Forelimb muscle (tissue), 1 donor: ENCODE measurements at regions not wholly inside any gene's neighbourhood (a gene's known extent, or its start where the extent isn't known, plus 50 kb on each side); places are given as distances from the start of the nearest gene placed in this dataset.
"Not testable (repeated sequence)": the region's sequence is repeated elsewhere in the genome, so short reads cannot be mapped to it uniquely, and the experiment has no call there.

Experiments used
- DNase-seq: peaks from one replicate; pipeline ENCODE4 v3.0.0-alpha.2; 2013; ENCODE audit warnings: low read depth

DNA sequence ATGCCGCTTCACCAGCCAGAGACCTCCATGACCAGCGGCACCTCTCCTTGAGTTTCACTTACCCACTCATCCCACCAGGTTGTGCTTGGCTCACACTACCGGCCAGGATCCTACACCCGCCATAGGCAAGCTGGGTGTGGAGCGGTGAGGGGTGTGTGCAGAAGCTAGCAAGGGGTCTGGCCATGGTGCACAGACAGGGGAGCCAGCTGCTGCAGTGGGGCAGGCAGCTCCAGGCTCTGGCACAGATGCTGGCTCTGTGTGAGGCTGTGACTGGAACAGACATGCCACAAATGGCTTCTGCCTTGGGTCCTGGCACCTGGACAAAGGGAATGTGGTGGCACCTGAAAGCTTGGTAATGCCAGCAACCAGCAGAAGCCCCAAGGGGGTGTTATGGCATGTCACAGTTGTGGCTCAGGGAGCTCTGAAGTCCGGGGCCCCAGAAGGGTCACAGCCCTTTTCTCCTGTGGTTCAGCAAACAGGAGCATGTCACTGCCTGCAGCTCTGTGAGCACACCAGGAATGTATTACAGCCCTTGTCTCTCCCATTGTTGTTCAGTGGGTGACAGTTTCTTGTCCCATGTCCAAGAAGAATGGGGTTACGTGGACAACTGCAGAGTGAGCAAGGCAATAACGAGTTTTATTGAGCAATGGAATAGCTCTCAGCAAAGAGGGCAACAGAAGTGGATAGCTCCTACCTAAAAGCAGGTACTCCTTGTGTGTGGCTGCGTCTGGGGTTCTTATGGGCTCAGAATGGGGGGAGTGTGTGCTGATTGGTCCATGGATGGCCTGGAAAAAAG lies 2791.0 kb upstream of the PCDH20 start:
- DNase-seq: no peak

DNA sequence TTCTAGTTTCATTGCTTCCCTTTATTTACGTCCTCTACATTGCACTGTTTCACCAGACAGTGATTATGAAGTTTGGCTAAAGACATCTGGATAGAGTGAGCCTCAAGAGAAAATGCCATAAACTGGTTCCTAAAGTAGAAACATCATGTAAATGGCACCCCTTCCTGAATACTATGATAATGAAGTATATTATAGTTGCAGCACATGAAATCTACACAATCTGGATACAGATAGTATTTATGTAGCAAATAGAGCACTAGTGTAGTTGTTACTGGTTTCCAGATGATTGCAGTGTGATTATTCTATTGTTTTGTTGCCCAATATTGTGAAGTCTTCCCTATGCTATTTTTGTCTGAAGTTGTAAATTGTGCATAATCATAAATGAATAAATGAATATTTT lies 2786.9 kb upstream of the PCDH20 start:
- DNase-seq: no peak

DNA sequence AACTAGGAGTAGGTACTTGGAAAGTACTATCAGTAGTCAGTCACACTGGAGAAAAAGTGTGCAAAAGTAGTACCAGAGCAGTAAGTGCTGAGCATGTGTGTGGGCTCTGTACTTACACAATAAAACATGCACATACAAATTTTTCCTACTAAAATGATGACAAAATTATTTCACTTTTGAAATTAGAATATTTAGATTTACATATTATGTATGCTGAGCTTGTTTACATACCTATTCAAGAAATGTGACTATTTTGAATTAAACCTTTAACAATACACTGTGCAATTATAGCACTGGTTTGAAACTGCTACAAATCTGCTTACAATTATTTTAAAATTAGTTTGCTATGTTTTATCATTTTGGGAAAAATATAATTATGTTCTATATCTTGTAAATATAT lies 2781.6 kb upstream of the PCDH20 start:
- DNase-seq: no peak

DNA sequence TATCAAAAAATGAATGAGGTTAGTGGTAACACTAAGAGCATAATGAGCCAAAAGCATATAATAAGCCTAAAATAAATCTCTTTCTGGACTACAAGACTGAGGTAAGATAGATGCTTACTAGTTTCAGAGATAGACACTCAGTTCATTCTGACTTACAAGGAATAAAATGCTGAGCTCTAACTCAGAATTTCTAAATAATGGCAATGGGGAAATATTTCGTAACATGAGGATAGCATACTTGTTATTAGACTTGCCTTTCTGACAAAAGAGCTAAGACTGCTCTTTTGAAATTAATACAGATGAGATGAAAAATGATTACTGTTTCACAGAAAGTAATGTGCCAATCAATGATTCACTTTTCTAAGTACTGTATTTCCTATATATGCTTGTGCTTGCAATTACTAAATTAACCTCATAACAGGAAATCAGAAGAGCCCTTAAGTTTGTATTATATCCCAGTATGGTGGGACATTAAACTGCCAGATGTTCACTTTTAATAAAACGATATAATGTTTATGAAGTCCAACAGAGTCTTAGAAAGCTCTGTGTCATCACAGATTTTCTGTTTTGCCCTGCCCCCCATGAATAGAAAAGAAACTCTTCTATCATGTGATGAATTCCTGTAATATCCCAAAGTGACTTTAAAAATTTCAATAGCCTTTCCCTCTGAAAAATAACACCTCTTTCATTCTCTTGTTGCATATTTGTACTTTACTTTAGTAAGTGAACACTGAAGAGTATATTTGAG lies 2771.0 kb upstream of the PCDH20 start:
- DNase-seq: no peak

DNA sequence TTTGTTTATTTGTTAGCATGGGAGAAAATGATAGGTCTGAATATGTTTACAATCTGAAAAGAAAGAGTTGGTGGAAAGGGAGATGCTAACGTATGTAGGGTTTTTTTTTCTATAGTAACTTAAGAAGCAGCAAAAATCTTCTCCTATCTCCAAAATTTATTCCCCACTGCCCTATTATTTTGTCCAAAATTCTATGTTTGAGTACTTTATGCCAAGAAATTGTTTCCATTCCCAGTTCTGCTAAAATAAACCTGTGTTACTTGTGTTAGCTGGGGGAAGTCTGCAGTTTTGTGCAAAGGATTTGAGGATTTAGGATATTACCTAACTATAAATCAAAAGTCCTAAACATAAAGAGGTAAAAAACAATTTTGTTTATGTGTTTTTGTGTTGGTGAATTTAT lies 2770.4 kb upstream of the PCDH20 start:
- DNase-seq: no peak

DNA sequence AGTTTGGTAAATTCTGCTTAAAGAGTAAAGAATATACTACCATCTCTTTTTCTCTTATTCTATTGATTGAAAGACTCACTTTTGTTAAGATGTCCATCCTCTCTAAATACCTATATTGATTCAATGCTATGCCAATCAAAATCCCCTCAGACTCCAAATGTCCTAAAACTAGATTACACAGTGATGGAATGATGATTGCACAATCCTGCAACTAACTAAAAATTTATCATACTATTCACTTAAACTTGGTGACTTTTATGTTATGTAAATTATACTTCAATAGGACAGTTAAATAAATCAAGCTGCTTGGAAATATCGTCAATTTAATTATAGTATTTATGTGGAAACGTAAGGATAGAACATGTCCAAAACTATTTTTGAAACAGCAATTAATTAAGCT lies 2765.1 kb upstream of the PCDH20 start:
- no peak for DNase-seq

DNA sequence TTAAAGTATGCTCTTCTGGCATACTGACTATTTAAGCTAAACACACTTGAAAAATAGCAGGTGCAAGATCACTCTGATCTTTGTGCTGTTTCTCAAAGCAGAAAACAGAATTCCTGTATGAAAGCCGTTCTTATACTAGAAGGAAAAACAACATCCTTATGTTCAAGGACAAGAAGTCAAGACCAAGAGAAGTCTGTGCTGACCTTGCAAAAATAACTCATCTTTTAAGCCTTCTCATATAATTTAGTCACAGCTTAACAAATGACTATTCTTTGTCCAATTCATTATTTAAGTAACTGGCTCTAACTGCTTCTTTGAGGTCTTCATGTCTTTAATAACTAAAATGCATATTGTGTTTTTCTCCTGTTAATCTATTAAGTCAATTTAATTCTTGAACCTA lies 2750.2 kb upstream of the PCDH20 start:
- no peak for DNase-seq

DNA sequence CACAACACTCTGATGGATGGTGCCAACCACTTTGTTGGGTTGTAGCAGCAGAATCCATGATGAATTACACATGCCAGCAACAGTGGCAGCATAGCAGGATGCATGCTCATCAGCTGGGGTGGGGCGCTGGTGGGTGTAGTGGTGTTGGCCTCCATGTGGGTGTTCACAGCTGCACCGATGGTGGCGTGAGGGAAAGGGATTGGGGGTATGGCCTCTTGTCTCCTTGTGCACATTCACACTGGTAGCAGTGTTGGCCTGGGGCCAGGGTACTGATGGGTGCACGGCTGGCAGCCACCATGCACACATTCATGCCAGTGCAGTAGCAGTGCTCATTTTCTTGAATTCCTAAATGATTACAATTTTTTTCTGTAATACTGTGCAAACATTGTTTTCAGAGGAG lies 2748.8 kb upstream of the PCDH20 start:
- no peak for DNase-seq

DNA sequence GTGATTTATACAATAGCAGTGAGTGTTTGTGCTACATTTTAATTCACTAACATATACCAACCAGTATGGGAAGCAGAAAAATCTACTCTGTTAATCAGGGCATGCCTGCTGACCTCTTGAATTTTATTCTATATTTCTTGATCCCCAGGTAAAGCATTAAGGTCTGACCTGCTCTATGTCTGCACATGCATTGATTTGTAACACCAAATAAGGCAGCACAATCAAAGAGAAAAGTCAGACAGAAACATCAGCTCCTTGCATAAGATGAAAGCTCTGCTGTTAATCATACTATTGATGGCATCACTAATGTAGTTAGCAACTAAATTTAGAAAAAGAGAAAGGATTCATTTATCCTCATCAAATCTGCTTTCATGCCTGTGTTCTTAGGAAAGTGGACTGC lies 2744.8 kb upstream of the PCDH20 start:
- no peak for DNase-seq

DNA sequence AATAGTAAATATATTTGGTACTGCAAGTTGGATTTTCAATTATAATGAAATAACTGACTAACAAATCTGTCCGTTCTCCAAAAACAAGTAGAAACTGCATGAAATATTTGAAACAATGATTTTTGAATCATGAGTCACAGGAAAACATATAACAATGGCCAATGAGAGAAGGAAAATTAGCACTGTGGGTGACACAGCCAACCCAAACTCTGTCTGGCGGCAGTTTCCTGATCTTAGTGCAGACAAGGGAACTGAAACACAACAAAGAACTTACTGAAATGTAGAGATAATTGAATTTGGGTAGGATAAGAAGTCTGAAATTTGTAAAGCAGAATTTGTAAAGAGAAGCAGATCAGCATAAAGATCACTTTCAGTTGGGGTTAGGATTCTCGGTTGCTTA lies 2743.3 kb upstream of the PCDH20 start:
- no peak for DNase-seq

DNA sequence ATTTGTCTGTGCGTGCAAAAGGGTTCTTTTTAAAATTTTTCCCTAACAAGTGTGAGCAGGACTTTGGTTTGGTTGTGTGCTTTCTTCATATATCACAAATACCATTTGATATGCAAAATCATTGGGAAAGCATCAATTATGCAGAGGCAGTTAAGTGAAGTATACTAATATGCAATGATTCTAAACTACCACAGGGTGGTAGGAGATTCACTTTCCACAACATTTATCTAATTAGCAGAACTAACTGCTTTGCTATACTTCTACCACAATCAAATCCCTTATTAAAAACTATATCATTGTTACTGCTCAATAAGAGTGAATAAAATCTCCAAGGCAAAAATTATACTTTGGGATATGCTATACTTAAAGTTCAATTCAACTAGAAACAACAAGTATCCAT lies 2738.9 kb upstream of the PCDH20 start:
- DNase-seq: no peak

DNA sequence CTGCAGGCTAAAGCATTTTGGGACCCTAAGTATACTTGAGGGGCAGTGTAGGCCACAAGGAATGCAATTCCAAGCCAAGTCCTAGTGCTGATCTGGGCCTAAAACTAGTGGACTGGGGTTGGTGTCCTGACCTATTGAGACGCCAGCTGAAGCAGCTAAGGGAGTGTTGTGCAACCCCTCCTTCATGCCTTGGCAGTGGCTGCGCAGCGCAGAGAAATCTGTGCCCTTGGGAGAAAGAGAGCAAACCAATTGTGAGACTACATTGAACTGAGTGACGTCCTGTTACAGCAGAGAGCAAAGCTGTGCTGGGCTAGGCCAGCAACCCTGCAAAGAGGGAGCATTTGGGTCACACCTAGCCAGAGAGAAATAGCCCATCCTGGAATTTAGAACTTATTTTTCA lies 2715.0 kb upstream of the PCDH20 start:
- DNase-seq: no peak

DNA sequence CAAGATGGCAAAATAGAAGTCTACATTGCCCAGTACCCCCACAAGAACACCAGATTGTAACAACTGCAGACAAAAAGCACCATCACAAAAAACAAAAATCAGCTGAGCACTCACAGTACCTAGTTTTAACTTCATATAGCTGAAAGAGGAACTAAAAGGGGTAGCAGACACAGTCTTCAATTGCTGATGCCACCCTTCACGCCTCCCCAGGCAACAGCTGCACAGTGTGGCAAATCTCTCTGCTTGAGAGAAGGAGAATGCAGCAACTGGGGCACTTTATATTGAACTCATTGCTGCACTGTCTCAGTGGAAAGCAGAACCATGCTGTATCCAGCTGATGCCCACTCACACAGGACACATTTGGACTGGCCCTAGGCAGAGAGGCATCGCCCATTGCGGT lies 2714.5 kb upstream of the PCDH20 start:
- DNase-seq: no peak

DNA sequence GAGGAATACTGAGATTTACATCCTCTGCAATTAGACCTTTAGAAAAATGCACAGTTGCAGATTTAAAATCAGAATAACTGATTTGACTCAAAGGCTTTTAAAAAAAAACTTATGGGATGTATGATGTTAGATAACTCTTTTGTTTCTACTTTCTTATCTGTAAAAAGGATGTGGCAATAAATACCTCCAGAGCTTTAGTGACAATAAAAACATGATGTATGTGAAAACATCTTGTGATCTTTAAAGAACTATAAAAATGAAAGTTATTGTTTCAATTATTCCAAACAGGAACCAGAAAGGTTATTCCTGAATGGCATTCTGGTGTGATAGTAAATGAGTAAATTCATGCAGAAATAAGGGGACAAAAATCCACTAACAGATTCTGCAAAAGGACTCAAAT lies 2712.2 kb upstream of the PCDH20 start:
- no peak for DNase-seq

DNA sequence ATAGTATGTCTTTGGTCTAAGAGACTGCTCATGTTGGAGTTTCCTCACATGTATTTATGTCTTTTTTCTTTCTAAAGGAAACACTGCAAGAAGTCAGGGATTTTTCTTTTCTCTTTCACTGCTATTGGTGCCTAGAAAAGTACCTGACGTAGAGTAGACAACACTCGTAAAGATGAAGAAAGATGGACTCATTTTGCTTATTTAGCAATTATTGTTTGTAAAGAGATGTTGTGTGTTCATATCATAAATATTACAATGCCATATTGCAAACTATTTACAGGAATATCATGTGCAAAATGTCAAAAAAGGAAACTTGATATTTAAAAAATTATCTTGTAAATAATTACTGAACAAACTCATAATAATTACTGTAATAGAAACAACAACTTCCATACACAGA lies 2711.5 kb upstream of the PCDH20 start:
- no peak for DNase-seq

DNA sequence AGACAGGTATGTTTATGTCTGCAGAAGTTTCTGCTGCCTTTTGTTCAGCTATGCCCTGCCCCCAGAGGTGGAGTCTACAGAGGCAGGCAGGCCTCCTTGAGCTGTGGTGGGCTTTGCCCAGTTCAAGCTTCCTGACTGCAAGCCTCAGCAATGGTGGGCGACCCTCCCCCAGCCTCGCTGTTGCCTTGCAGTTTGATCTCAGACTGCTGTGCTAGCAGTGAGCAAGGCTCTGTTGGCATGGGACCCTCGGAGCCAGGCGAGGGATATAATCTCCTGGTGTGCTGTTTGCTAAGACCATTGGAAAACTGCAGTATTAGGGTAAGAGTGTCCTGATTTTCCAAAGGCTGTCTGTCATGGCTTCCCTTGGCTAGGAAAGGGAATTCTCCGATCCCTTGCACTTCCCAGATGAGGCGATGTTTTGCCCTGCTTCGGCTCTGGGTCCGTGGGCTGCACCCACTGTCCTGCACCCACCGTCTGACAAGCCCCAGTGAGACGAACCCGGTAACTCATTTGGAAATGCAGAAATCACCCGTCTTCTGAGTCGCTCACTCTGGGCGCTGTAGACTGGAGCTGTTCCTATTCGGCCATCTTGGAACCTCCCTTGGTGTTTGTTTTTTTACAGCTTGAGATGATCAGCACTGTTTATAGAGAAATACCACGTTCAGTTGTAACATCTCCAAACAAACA lies 2705.5 kb upstream of the PCDH20 start:
- DNase-seq: not testable (repeated sequence)

DNA sequence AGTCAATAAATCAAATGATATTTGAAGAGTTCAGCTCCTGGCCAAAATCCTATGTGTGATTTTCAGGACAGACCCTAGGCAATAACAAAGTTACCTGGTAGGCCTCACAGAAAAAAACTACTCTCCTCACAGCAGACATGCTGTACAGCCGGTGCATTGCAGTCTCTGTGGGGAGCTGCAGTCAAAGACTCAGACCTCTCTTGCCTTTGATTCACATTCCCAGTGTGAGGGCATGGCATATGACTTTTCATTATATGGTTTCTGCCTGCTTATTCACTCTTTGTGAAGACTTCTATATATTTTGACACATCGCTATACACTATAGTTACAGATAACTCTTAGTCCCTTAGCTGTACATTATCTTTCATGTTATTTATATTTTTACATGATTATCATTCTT lies 2684.3 kb upstream of the PCDH20 start:
- no peak for DNase-seq

DNA sequence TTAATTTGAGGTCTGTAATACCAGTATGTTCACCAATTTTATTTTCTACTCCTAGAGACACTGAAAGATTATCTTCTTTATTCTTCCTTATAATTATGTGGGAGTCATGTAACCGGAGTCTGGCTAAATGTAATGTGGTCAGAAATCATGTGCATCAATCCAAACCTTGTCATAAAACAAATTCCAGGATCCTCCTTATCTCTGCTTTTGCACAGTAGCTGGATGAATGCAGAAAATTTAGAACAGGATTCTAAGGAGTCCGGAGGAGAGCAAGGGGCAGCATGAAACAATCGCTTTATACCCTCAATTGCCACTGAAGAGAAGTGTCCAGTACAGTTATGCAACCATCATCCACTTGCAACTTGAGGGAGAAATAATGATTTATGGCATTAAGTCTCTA lies 2674.7 kb upstream of the PCDH20 start:
- DNase-seq: no peak

DNA sequence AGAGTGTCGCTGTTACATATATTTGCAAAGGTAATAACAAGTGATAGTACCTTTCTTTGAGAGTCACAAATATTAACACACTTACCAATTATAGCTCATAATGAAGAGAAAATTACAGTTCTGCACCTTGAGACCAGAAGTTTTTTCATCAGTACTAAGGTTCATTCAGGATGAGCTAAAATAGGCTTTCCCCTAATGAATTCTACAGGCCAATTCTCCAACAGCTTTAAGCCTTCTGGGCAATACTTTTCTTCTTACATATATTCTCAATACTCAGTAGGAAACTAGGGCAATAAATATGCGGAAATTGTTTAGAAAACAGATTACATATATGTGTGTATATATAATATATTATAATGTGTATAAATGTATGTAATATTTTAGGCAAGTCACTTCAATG lies 2672.8 kb upstream of the PCDH20 start:
- no peak for DNase-seq

DNA sequence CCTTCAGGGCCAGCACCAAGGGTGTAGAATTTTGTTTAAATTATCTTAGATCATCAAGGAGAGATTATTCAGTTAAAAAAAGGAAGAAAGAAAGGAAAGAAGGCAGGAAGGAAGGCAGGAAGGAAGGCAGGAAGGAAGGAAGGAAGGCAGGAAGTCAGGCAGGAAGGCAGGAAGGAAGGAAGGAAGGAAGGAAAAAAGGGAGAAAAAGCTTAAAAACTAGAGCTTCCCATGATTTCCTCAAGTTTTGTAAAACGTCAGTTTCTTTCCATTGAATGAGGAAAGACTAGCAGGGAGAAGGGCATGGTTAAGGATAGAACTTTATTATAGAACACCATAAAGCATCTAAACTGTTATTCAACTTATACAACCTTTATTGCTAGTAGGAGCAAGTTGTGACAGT lies 2672.0 kb upstream of the PCDH20 start:
- DNase-seq: no peak

DNA sequence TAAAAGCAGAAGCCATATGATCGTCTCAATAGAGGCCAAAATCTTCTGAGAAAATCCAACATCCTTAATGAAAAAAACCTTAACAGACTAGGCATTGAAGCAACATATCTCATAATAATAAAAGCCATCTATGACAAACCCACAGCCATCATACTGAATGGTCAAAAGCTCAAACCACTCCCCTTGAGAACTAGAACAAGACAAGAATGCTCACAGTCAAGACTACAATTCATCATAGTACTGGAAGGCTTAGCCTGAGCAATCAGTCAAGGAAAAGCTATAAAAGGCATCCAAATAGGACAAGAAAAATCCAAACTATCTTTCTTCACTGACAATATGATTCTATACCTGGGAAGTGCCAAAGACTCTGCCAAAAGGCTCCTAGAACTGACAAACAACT lies 2668.2 kb upstream of the PCDH20 start:
- DNase-seq: no peak

DNA sequence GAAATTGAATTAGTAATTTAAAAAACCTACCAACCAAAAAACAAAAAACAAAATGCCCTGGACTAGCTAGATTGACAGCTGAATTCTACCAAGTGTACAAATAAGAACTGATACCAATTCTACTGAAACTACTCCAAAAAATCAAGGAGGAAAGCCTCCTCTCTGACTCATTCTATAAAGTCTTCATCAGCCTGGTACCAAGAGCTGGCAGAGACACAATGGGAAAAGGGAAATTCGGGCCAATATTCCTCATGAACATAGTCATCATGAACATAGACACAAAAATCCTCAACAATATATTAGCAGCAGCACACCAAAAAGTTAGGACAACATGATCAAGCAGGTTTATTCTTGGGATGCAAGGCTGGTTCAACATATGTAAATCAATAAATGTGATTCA lies 2667.7 kb upstream of the PCDH20 start:
- no peak for DNase-seq

DNA sequence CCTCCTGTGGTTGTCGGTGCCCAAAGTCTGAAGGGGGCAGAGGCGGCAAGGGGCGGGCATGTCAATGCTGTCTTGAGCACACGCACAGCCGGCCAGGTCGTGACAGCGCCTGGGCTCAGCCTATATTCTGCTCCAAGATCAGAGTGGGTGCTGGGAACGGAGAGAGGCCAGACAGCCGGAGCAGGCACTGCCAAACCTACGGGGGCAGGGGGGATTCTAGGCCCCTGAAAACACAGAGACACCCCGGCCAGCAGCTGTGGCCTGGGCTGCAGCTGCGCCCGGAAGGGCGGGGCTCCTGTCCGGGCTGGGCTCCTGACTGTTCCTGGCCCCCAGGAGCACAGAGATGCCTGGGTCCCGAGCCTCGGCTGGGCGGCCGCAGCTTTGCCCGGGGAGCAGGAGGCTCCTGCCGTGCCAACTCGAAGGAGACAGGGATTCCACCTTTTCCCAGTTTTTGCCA lies 2662.9 kb upstream of the PCDH20 start:
- DNase-seq: no peak
